HG03196 (cell line): ENCODE measurements at regions not wholly inside any gene's neighbourhood (a gene's known extent, or its start where the extent isn't known, plus 50 kb on each side); places are given as distances from the start of the nearest gene placed in this dataset.
"Not testable (repeated sequence)": the region's sequence is repeated elsewhere in the genome, so short reads cannot be mapped to it uniquely, and the experiment has no call there.

Source experiments
- ATAC-seq: cut with Tn5 transposase; IDR thresholded peaks from one replicate; pipeline ENCODE4 v1.9.1; 2021; ENCODE audit not compliant: unreplicated experiment

- no peak for ATAC-seq
Observed at GRCh38 chr5:154593071-154593470, 115.0 kb upstream of the HAND1 start.

- ATAC-seq, result no peak
Observed at GRCh38 chr5:154590093-154590724, 112.2 kb upstream of the HAND1 start.

GRCh38 chr5:154589511-154589910 lies 111.5 kb upstream of the HAND1 start:
- ATAC-seq, result no peak

DNA sequence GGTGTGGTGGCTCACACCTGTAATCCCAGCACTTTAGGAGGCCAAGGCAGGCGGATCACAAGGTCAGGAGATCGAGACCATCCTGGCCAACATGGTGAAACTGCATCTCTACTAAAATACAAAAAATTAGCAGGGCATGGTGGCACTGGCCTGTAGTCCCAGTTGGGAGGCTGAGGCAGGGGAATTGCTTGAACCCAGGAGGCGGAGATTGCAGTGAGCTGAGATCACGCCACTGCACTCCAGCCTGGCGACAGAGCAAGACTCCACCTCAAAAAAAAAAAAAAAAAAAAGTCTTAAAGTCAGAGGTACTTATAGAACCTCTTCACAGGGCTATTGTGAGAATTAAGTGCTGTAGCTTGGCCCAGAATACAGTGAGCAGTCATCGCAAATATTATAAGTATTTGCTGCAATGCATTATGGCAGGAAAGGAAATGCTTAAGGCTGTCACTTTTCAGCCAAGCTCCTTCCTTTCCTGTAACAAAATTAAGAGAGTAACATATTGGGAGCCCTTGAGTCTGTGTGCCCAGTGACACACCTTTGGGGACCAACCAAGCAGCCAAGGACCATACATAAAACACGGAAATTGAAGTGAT lies 110.9 kb upstream of the HAND1 start:
- not testable (repeated sequence) for ATAC-seq

DNA sequence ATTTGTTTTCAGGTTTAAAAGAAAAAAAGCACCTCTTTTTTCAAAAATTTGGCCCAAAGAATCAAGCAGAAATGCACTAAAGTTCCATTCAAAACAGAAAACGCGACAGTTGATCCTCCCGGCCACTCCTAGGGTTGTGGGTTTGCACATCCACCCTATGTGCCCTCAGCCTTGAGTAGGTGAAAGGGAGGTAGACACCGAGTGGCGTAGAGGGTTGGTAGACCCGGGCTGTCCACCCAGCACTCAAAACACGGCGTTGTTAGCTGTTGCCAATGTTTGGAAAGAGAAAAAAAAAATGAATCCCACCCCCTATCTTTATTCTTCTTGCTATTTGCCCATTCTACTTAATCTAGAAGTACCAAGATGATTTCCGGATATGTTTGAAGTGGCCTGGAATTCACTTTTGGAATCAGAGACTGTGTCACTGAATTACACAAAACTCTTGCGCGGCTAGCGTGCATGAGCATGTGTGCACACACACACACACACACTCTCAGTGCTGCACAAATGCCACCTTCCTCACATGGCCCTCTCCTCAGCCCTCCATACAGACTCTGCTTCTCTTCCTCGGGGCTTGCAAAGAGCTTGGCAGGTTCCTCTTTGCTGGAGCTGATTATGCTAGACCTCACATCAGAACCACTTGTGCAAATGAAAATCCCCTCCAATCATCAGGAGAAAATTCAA lies 110.2 kb upstream of the HAND1 start:
- ATAC-seq, result no peak

- ATAC-seq, result no peak
Observed at GRCh38 chr5:154587123-154588026, 109.3 kb upstream of the HAND1 start.

DNA sequence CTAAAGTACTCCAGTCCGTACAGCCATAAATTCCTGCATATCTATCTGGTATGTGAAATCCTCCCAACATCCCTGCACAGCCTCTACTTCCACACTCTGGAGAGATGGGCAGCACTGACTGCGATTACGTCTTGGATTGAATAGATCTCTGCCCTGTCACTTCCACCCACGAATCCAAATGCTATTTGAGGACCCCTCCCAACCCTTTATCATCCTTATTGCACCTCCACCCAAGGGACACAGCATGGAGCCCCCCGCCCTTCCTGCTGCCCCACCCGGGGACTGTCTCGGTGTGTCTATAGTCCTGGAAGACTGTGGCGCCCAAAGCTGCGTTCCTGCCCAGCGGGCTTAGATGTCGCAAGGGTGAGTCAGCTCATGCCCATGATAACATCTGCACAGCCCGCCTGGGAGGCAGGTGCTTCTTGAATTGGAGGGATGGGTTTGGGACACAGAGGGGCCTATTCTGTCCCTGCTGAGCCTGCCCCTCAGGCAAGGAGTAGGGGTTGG lies 105.7 kb upstream of the HAND1 start:
- no peak for ATAC-seq

- no peak for ATAC-seq
Observed at GRCh38 chr5:154580422-154580821, 102.4 kb upstream of the HAND1 start.

DNA sequence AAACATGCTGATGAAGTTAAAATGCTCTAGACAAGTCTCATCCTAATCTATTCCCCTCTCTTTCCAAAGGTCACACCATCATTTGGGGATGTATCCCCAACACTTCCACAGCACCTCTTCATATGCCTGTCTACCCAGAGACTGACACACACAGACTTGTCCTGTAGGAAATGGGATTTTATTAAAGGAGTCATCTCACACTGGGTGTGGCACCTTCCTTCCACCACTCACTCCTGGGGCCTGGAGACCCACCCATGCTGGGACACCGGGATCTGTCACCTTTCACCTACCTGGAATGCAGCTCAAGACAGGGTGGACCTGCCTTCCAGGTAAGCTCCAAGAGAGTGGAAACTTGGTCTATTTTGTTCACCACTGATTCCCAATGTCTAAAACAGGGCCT lies 99.4 kb upstream of the HAND1 start:
- no peak for ATAC-seq

GRCh38 chr5:154576429-154576806 lies 98.4 kb upstream of the HAND1 start:
- no peak for ATAC-seq

- peak; percentile 81 for ATAC-seq
Observed at GRCh38 chr5:154575546-154576428, 97.8 kb upstream of the HAND1 start.

- ATAC-seq, result no peak
Observed at GRCh38 chr5:154573011-154573410, 95.0 kb upstream of the HAND1 start.

- no peak for ATAC-seq
Observed at GRCh38 chr5:154571325-154572035, 93.5 kb upstream of the HAND1 start.

GRCh38 chr5:154570572-154571324 lies 92.7 kb upstream of the HAND1 start:
- no peak for ATAC-seq

- ATAC-seq, result no peak
Observed at GRCh38 chr5:154568589-154568988, 90.6 kb upstream of the HAND1 start.

DNA sequence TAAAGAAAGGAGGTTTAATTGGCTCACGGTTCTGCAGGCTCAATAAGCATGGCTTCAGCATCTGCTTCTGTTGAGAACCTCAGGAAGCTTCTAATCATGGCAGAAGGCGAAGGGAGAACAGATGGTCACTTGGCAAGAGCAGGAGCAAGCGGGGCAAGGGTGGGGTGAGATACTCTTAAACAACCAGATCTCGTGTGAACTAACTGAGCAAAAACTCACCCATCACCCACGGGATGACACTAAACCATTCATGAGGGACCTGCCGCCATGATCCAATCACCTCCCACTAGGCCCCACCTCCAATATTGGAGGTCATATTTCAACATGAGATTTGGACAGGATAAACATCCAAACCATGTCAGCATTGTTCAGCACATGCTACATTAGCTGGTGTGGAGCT lies 89.1 kb upstream of the HAND1 start:
- ATAC-seq, result no peak

DNA sequence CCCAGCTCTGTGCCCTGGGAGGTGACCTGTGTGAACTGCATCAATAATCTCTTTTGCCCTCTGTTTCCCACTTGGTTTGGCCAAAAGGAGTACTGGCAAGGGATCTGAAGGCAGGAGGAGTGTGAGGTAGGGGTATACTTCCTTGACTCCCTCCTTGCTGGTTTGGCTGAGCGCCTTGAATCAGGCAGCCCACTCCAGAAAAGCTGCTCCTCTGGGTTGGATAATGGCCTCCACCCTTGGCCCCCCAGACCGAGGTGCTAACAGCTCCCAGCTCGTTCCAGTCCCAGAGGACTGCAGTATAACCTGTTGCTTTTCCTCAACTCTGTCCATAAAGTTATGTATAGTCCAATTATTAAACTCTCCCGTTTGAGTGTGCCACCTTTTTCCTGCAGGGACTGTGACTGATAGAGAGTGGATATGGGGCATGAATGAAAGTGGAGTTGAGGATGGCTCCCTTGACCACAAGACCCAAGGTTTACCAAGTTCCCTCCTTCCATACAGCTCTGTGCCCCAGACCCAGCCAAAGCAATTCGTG lies 88.2 kb upstream of the HAND1 start:
- ATAC-seq, result no peak

DNA sequence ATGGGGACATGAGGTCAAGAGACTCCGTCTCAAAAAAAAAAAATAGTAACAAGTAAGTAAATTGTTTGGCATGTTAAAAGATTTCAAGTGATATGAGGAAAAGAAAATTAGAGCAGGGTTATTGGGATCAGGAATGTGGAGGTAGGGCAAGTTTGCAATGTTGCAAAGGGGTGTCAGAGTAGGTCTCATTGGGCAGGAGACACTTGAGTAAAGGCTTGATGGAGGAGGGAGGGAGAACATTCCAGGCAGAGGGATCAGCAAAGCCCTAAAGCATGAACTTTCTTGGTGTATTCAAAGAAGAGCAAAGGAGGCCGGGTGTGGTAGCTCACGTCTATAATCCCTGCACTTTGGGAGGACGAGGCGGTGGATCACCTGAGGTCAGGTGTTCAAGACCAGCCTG lies 87.1 kb upstream of the HAND1 start:
- no peak for ATAC-seq
